ENCODE measurements at regions not wholly inside any gene's neighbourhood (a gene's known extent, or its start where the extent isn't known, plus 50 kb on each side); places are given as distances from the start of the nearest gene placed in this dataset.
A peak's percentile ranks its signal among the peaks of the same experiment; 100 is the strongest.

- peak; percentile 7 to 58 for TF ChIP-seq RAD21 (IDR thresholded peaks at IDR 0.05)
- peak; percentile 38 for TF ChIP-seq CTCF (IDR thresholded peaks at IDR 0.05; ENCODE audit: low read depth, low read length, missing input control)
- TF ChIP-seq REST (IDR thresholded peaks at IDR 0.05), result no peak
- no peak for TF ChIP-seq GABPA (IDR thresholded peaks at IDR 0.05 in 1 of 2, conservative IDR thresholded peaks at IDR 0.05 in 1 of 2)
- TF ChIP-seq YY1 (IDR thresholded peaks at IDR 0.05), result no peak
- TF ChIP-seq, protein P1, sequence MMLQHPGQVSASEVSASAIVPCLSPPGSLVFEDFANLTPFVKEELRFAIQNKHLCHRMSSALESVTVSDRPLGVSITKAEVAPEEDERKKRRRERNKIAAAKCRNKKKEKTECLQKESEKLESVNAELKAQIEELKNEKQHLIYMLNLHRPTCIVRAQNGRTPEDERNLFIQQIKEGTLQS (IDR thresholded peaks at IDR 0.05), result no peak
- TF ChIP-seq FOXA2 (IDR thresholded peaks at IDR 0.05), result no peak
- no peak for TF ChIP-seq SP1 (IDR thresholded peaks at IDR 0.05)
- no peak for TF ChIP-seq TAF1 (conservative IDR thresholded peaks at IDR 0.05)
- TF ChIP-seq NR2F2 (IDR thresholded peaks at IDR 0.05), result no peak
- TF ChIP-seq RXRA (IDR thresholded peaks at IDR 0.05), result no peak
- TF ChIP-seq HNF4G (IDR thresholded peaks at IDR 0.05), result no peak
- no peak for TF ChIP-seq MAX (IDR thresholded peaks at IDR 0.05)
Observed at GRCh38 chr14:106436310-106436905, 910.0 kb downstream of the TMEM121 start.
